ENCODE measurements at regions not wholly inside any gene's neighbourhood (a gene's known extent, or its start where the extent isn't known, plus 50 kb on each side); places are given as distances from the start of the nearest gene placed in this dataset.

- Histone ChIP-seq H3K9ac (ENCODE audit: extremely low read depth, low read length, poor library complexity, severe bottlenecking) (no peak overlapping the region), H3K4me3 (ENCODE audit: low read length) (no peak overlapping the region), H3K27ac (ENCODE audit: low read depth, low read length) (peak overlapping the region; percentile 42), H3K4me1 (ENCODE audit: control insufficient read depth, insufficient read depth, low read length) (peaks cover 6% of the 10 kb centered on the region), H3K9me3 (ENCODE audit: control insufficient read depth, low read length) (no peaks in the 10 kb centered on the region), H3K36me3 (ENCODE audit: control insufficient read depth, insufficient read depth, low read length) (no peaks in the 10 kb centered on the region), H3K27me3 (ENCODE audit: control insufficient read depth, insufficient read depth, low read length, poor library complexity, severe bottlenecking) (peaks cover 28% of the 10 kb centered on the region)
- 56 to 62% methylated on average over 4 to 5 of the region's 5 CpGs for WGBS, 2 experiments (ENCODE audit: insufficient coverage in 1 of 2, insufficient read length in 1 of 2)
- TF ChIP-seq, protein P1, sequence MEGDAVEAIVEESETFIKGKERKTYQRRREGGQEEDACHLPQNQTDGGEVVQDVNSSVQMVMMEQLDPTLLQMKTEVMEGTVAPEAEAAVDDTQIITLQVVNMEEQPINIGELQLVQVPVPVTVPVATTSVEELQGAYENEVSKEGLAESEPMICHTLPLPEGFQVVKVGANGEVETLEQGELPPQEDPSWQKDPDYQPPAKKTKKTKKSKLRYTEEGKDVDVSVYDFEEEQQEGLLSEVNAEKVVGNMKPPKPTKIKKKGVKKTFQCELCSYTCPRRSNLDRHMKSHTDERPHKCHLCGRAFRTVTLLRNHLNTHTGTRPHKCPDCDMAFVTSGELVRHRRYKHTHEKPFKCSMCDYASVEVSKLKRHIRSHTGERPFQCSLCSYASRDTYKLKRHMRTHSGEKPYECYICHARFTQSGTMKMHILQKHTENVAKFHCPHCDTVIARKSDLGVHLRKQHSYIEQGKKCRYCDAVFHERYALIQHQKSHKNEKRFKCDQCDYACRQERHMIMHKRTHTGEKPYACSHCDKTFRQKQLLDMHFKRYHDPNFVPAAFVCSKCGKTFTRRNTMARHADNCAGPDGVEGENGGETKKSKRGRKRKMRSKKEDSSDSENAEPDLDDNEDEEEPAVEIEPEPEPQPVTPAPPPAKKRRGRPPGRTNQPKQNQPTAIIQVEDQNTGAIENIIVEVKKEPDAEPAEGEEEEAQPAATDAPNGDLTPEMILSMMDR (conservative IDR thresholded peaks at IDR 0.05), result no peak
- no peaks in the 10 kb centered on the region for H3K36me3 Mint-ChIP-seq (ENCODE audit: low read depth)
- no peak overlapping the region for H3K27ac Mint-ChIP-seq
- no peaks in the 10 kb centered on the region for H3K9me3 Mint-ChIP-seq
- H3K4me3 Mint-ChIP-seq, result no peak overlapping the region
- peaks cover 26% of the 10 kb centered on the region for H3K4me1 Mint-ChIP-seq
- DNase-seq, result peak; percentile 63
- H3K27me3 Mint-ChIP-seq (ENCODE audit: insufficient read depth), result peaks cover 32% of the 10 kb centered on the region
These were observed 311.7 kb upstream of the SEMA6D start for GRCh38 chr15:47405365-47406162.

DNA sequence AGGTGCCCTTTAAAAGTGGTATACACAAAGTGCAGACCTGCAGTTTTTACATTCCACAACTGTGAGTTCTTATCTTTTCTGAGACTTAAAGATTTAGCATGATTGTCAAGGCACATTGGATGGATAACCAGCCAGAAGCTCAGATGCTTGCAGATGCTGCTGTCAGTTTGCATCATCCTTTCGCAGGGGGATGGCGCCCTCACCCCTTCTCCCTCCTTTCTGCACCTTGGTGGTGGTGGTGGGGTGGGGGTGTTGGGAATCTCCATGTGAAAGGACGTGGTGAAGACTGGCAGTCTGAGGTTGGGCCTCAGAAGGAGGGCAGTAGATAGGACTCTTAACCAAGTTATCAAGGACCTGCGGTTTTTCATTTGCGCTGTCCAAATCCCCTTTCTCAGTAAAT is 309.6 kb upstream of the SEMA6D start:
- no peaks in the 10 kb centered on the region for H3K36me3 Mint-ChIP-seq (ENCODE audit: low read depth)
- TF ChIP-seq, protein P1 (conservative IDR thresholded peaks at IDR 0.05), result peak; percentile 18
- H3K9me3 Mint-ChIP-seq, result no peaks in the 10 kb centered on the region
- peaks cover 26% of the 10 kb centered on the region for H3K4me1 Mint-ChIP-seq
- 40 to 70% methylated on average over 1 to 3 of the region's 5 CpGs for WGBS, 2 experiments (ENCODE audit: insufficient coverage in 1 of 2, insufficient read length in 1 of 2)
- Histone ChIP-seq H3K27me3 (ENCODE audit: control insufficient read depth, insufficient read depth, low read length, poor library complexity, severe bottlenecking) (peaks cover 28% of the 10 kb centered on the region), H3K27ac (ENCODE audit: low read depth, low read length) (no peak overlapping the region), H3K4me3 (ENCODE audit: low read length) (no peak overlapping the region), H3K36me3 (ENCODE audit: control insufficient read depth, insufficient read depth, low read length) (no peaks in the 10 kb centered on the region), H3K4me1 (ENCODE audit: control insufficient read depth, insufficient read depth, low read length) (peaks cover 6% of the 10 kb centered on the region), H3K9me3 (ENCODE audit: control insufficient read depth, low read length) (no peaks in the 10 kb centered on the region), H3K9ac (ENCODE audit: extremely low read depth, low read length, poor library complexity, severe bottlenecking) (no peak overlapping the region)
- H3K4me3 Mint-ChIP-seq, result no peak overlapping the region
- no peak overlapping the region for H3K27ac Mint-ChIP-seq
- H3K27me3 Mint-ChIP-seq (ENCODE audit: insufficient read depth), result peaks cover 30% of the 10 kb centered on the region
- peak; percentile 82 for DNase-seq

- DNase-seq, result no peak
- WGBS, 2 experiments (ENCODE audit: insufficient coverage in 1 of 2, insufficient read length in 1 of 2), result 91 to 100% methylated on average over 1 of the region's 1 CpG
- Mint-ChIP-seq H3K27ac (no peak overlapping the region), H3K4me3 (no peak overlapping the region), H3K36me3 (ENCODE audit: low read depth) (no peaks in the 10 kb centered on the region), H3K9me3 (no peaks in the 10 kb centered on the region), H3K4me1 (peaks cover 26% of the 10 kb centered on the region), H3K27me3 (ENCODE audit: insufficient read depth) (peaks cover 18% of the 10 kb centered on the region)
- TF ChIP-seq, protein P1 (conservative IDR thresholded peaks at IDR 0.05), result no peak
- Histone ChIP-seq H3K9me3 (ENCODE audit: control insufficient read depth, low read length) (no peaks in the 10 kb centered on the region), H3K36me3 (ENCODE audit: control insufficient read depth, insufficient read depth, low read length) (no peaks in the 10 kb centered on the region), H3K9ac (ENCODE audit: extremely low read depth, low read length, poor library complexity, severe bottlenecking) (no peak overlapping the region), H3K27ac (ENCODE audit: low read depth, low read length) (no peak overlapping the region), H3K4me1 (ENCODE audit: control insufficient read depth, insufficient read depth, low read length) (peaks cover 6% of the 10 kb centered on the region), H3K27me3 (ENCODE audit: control insufficient read depth, insufficient read depth, low read length, poor library complexity, severe bottlenecking) (peaks cover 19% of the 10 kb centered on the region), H3K4me3 (ENCODE audit: low read length) (no peak overlapping the region)
These were observed 308.3 kb upstream of the SEMA6D start for GRCh38 chr15:47409038-47409437.
